Jurkat, Clone E6-1 (cell line): ENCODE measurements at regions not wholly inside any gene's neighbourhood (a gene's known extent, or its start where the extent isn't known, plus 50 kb on each side); places are given as distances from the start of the nearest gene placed in this dataset.

Experiments used
- DNase-seq: peaks from one replicate; pipeline ENCODE4 v3.0.0-alpha.2; 2011; ENCODE audit warnings: low read depth, low spot score
- H3K4me3 ChIP-seq: 2 replicates; pipeline ENCODE4 v1.5.1; 2011; ENCODE audit warnings: mild to moderate bottlenecking, low read length, control low read depth, moderate library complexity

DNA sequence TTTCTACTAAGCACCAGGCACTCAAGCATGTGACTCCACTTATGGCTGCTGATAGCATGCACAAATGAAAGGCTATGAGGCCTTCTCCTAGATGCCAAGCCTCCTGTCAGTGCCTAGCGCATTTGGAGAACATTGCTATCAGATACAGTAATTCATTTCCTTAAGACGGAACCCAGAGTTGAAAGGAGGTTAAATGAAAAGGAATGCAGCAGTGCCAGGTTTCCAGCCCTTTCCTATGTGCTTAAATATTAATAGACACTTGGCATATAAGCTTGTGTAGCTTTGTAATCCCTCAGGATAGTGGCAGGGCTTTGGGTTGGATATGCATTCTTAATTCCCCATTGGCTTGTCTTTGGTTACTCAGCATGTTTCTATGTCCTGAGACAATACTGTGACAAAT, 140.1 kb upstream of the FRY start:
- H3K4me3 ChIP-seq = no peak overlapping the region
- DNase-seq = no peak

DNA sequence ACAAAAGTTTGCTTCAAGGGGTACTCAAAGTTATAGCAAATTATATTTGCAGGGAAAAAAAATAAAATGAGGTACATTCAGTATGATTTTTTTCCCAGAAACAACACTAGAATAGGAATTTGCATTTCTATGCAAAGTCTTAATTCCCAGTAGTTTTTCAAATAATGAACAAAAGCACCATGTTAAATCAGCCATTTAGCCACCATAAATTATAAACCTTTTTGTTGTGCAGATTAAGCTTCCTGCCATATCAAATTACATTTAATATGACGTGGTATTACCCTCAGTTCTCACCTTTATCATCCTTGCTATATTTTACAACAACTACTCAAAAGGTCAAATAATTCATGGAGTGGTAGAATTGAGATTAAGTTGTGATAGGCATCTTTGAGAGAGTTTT, 136.6 kb upstream of the FRY start:
- DNase-seq = no peak
- H3K4me3 ChIP-seq = no peak overlapping the region

DNA sequence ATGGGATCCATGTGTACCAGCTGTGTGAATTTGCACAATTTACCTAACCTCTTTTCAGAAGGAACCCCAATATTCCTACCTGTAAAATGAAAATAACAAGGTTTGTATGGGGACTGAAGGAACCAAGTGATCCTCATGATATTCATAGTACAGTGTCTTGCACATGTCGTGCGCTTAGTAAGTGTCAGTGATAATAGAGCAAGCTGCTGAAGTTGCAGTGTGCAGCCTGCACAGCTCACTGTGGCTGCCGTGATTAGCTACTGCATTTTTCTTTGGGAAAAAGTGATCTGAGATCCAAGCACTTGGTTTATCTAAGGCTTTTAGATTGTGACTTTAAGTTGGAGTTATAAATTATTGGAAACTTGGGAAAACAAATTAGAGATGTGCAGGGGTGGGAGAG, 135.9 kb upstream of the FRY start:
- H3K4me3 ChIP-seq = no peak overlapping the region
- DNase-seq = no peak

DNA sequence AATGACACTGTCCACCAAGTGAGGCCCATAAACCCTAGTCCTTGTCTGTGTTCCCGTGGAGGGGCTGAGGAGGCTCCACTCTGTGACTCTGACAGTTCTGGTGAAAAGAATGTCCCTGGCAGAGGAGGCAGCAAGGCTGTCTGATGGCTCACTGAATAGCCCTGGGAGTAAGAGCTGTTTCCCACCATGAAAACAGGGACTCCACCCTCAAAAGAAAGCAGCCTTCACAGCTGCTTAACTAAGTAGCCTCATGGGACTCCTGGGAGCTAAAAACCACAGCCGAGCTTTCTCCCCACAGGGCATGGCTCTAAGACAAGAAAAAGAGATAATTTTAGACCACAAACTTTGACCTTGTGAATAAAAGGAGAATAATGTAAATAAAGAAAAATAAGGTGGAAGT, 135.1 kb upstream of the FRY start:
- no peak for DNase-seq
- no peak overlapping the region for H3K4me3 ChIP-seq

DNA sequence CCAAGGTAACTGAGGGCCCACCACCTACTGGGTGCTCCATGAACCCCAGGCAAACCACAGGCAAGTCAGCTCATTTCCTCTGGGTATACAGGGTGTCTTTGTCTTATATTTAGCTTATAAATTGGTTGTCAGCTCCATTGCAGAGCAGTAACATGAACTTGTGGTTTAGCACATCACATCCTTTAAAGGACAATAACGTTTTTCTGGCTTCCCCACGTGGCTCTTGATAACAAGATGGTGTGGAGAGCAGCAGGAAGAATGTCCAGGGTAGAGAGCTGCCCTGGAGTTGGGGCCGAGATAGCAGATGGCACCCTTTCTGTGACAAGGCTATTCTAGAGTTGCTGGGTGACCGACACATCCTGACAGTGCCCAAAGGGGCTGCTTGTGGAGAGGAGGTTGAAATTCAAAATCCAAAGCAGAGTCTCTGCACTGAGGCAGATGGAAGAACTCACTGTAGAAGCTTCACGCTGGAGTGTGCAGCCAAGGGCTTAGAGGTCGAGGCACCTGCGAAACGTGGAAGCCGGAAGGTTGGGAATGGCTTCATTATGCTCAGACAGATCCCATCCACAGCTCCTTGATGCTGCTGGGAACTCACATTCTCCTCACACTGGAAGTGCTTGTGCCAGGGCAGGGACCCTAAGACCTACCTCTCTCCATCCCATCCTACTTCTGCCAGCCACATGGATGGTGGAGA, 133.0 kb upstream of the FRY start:
- no peak overlapping the region for H3K4me3 ChIP-seq
- DNase-seq = peak; percentile 24

- no peak overlapping the region for H3K4me3 ChIP-seq
- DNase-seq = no peak
These were observed 129.6 kb upstream of the FRY start for GRCh38 chr13:31901985-31902384.

- H3K4me3 ChIP-seq = no peak overlapping the region
- no peak for DNase-seq
These were observed 128.3 kb upstream of the FRY start for GRCh38 chr13:31903111-31903815.

DNA sequence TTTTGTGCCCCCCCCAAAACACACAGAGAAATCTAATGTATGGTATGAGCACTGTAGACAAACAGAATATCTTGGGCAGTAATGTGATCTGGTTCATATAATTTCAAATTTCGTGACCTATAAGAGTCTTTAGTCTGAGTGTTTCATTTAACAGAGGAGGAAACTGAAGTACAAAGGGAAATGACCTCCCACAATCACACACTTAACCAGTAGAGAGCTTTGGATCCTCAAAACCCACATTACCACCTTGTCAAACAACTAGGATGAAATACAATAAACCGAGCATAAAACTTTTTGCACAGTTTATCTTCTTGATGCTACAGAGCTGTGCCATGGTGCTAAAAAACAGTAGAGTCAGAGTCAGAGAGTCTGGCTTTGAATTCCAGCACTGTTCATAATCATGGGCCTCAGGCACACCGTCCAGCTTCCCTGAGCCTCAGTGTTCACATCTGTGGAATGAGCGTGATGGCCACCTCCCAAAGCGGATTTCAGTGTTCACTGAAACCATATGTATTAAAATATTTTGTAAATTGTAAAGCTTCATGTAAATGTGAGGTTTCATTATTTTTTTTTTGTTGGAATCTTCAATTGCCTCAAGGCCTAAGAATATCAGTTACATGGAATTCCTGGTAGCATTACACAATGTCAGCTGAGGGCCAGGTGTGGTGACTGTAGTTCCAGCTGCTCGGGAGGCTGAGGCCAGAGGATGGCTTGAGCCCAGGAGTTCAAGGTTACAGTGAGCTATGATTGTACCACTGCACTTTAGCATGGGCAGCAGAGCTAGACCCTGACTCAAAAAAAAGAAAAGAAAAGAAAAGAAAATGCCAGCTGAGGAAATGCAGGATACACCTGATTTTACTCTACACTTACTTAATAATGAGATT, 126.4 kb upstream of the FRY start:
- DNase-seq = no peak
- H3K4me3 ChIP-seq = no peak overlapping the region

DNA sequence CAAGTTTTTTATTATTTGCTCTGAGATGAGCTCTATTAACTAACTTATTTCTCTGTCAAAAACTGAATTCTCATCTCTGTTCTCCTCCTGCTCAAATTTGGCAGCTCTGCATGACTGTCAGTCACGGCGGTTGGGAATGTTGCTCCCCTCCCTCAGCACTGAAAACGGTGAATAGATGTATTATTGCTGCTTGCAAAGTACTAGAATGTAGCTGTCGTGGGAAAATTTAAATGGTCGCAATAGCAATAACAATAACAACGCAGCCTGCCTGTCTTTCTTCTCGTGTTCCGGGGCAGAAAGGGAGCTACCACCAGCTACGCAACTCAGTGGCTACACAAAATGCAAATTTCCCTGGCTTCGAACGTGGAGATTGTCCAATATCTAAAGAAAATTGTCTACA, 125.6 kb upstream of the FRY start:
- H3K4me3 ChIP-seq = no peak overlapping the region
- DNase-seq = no peak

GRCh38 chr13:31908696-31909411, 122.7 kb upstream of the FRY start:
- no peak overlapping the region for H3K4me3 ChIP-seq
- no peak for DNase-seq

DNA sequence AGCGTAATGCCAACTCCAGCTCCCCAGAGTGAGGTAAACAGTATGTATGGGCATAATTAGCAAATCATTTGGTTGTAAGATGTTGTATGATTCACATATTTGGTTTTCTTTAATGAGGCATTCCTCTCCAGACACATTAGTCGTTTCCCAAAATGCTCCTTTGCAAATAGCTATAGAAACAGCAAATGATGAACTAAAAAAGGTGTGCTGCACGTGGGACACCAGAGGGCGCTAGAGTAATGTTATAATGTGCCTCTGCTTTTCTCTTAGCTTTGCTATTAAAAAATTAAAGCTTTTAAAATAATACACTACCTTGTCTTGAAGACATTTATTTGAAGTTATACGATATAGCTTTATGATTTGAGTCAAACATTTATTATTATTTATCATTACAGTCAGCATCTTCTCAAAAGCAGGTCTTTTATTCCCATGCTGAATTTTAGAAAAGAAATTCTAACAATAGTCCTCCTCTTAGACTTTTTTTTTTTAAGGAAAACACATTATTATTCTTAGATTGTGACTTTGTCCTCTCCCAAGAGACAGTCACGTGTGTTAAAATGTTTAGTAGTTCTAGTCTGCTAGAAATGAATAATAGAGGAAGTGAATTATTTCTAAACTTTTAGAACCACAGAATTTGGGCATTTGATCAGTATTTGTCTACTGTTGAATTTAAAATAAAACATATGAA, 121.6 kb upstream of the FRY start:
- peak; percentile 43 for DNase-seq
- no peak overlapping the region for H3K4me3 ChIP-seq

- H3K4me3 ChIP-seq = no peak overlapping the region
- no peak for DNase-seq
These were observed 120.9 kb upstream of the FRY start for GRCh38 chr13:31910633-31911032.

DNA sequence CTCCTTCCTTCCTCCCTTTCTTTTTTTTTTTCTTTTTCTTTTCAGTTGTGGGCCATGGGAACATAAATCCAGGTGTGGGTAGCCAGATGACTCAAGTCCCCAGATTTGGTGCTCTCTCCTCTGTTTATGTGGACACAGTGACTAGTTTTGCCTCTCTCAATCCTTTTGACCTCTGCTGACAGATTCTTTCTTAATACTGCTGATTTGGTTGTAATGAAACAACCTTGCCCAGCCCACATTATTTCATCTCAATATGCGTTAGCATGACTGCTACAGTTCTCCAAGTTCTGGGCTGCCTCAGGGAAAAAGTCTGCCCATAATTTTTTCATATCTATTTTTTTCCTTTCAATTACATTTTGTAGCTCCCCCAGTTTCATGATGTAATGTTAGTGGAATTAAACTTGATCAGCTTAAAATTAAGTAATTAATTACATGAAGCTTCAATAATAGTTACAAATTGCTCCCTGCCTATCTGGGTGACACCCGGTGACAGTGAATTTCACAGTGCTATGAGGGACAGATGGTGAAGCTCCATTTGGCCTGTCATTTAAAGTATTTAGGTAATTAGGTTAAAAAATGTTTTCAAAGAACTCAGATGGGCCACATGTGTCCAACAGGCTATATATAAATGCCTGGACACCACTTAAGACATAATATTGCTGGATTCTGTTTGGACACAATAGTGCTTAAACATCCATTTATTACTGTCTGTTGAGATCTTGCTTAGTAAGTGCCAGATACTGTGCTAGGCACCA, 118.8 kb upstream of the FRY start:
- DNase-seq = no peak
- no peak overlapping the region for H3K4me3 ChIP-seq

- no peak for DNase-seq
- H3K4me3 ChIP-seq = no peak overlapping the region
These were observed 118.1 kb upstream of the FRY start for GRCh38 chr13:31913459-31913858.

- H3K4me3 ChIP-seq = no peak overlapping the region
- DNase-seq = no peak
These were observed 116.7 kb upstream of the FRY start for GRCh38 chr13:31914843-31915242.

GRCh38 chr13:31918707-31919106, 112.9 kb upstream of the FRY start:
- no peak for DNase-seq
- no peak overlapping the region for H3K4me3 ChIP-seq

- no peak for DNase-seq
- no peak overlapping the region for H3K4me3 ChIP-seq
These were observed 112.3 kb upstream of the FRY start for GRCh38 chr13:31919241-31919640.

- DNase-seq = no peak
- H3K4me3 ChIP-seq = no peak overlapping the region
These were observed 111.4 kb upstream of the FRY start for GRCh38 chr13:31919971-31920726.
